Activated naive CD8-positive, alpha-beta T cell treated with anti-CD3 and anti-CD28 coated beads for 36 hours (primary cell): ENCODE measurements at regions not wholly inside any gene's neighbourhood (a gene's known extent, or its start where the extent isn't known, plus 50 kb on each side); places are given as distances from the start of the nearest gene placed in this dataset.

Source experiments
- DNase-seq: peaks from one replicate; pipeline ENCODE4 v3.0.0; 2021
- H3K27ac Mint-ChIP-seq: one replicate; pipeline ENCODE4 v1.8.0; 2022; ENCODE audit warnings: mild to moderate bottlenecking, moderate library complexity, mixed read lengths
- H3K27me3 Mint-ChIP-seq: one replicate; pipeline ENCODE4 v1.8.0; 2022; ENCODE audit warnings: mild to moderate bottlenecking, mixed read lengths
- H3K36me3 Mint-ChIP-seq: one replicate; pipeline ENCODE4 v1.8.0; 2021; ENCODE audit warnings: mild to moderate bottlenecking, mixed read lengths
- H3K4me1 Mint-ChIP-seq: one replicate; pipeline ENCODE4 v1.8.0; 2021; ENCODE audit warnings: mixed read lengths
- H3K4me3 Mint-ChIP-seq: one replicate; pipeline ENCODE4 v1.8.0; 2022; ENCODE audit warnings: mild to moderate bottlenecking, moderate library complexity, mixed read lengths
- H3K9me3 Mint-ChIP-seq: one replicate; pipeline ENCODE4 v1.8.0; 2022; ENCODE audit warnings: mixed read lengths

DNA sequence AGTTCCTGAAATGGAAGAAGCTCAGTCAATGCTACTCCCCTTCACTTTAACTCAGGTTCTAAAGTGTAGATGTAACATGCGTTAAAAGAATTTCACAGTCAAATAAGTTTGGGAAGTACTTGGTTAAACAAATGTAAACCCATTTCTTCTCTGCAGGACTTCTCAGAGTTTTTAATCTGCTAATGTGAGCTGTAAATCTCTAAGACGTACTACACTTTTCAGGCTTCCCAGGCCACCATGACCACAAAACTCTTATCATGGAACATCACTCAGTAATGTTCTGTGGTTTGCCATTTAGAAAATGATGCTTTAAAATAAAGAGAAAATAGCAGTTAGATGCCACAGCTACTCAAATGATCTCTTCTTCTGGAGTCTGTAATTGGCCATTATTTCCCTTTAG is 104.3 kb downstream of the HHIPL2 start:
- Mint-ChIP-seq H3K36me3 (no peaks in the 10 kb centered on the region), H3K4me1 (peaks cover 12% of the 10 kb centered on the region), H3K9me3 (no peaks in the 10 kb centered on the region), H3K27me3 (no peaks in the 10 kb centered on the region), H3K4me3 (no peak overlapping the region), H3K27ac (no peak overlapping the region)
- no peak for DNase-seq

- H3K9me3 Mint-ChIP-seq, result no peaks in the 10 kb centered on the region
- H3K36me3 Mint-ChIP-seq, result no peaks in the 10 kb centered on the region
- peaks cover 12% of the 10 kb centered on the region for H3K4me1 Mint-ChIP-seq
- DNase-seq, result no peak
- H3K27ac Mint-ChIP-seq, result no peak overlapping the region
- no peaks in the 10 kb centered on the region for H3K27me3 Mint-ChIP-seq
- H3K4me3 Mint-ChIP-seq, result no peak overlapping the region
Observed at GRCh38 chr1:222441066-222441465, 106.8 kb downstream of the HHIPL2 start.

GRCh38 chr1:222424826-222425225 is 123.1 kb downstream of the HHIPL2 start:
- peaks cover 22% of the 10 kb centered on the region for H3K4me1 Mint-ChIP-seq
- no peak for DNase-seq
- H3K4me3 Mint-ChIP-seq, result no peak overlapping the region
- H3K36me3 Mint-ChIP-seq, result peaks cover 15% of the 10 kb centered on the region
- H3K27me3 Mint-ChIP-seq, result no peaks in the 10 kb centered on the region
- no peak overlapping the region for H3K27ac Mint-ChIP-seq
- H3K9me3 Mint-ChIP-seq, result peaks cover 24% of the 10 kb centered on the region

DNA sequence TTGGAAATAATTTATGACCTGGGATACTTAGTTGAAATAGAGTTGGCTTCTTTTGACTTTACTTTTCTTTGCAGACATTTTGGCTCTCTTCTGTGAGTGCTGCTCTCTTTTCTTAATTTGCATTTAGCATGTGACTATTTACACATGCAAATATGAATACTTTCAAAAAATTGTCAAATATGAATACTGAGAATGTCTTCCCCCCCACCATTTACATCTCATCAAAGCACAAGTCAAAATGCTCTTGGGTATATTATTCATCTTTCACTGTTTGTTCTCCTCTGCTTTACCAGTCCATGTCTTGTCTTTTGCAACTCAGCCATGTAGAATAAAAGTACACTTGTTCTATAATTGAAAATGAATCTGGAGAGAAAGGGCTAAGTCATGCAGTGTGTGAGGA is 126.5 kb downstream of the HHIPL2 start:
- peaks cover 43% of the 10 kb centered on the region for H3K4me1 Mint-ChIP-seq
- no peak for DNase-seq
- H3K9me3 Mint-ChIP-seq, result peaks cover 23% of the 10 kb centered on the region
- no peaks in the 10 kb centered on the region for H3K27me3 Mint-ChIP-seq
- no peak overlapping the region for H3K27ac Mint-ChIP-seq
- H3K36me3 Mint-ChIP-seq, result peaks cover 12% of the 10 kb centered on the region
- H3K4me3 Mint-ChIP-seq, result no peak overlapping the region

DNA sequence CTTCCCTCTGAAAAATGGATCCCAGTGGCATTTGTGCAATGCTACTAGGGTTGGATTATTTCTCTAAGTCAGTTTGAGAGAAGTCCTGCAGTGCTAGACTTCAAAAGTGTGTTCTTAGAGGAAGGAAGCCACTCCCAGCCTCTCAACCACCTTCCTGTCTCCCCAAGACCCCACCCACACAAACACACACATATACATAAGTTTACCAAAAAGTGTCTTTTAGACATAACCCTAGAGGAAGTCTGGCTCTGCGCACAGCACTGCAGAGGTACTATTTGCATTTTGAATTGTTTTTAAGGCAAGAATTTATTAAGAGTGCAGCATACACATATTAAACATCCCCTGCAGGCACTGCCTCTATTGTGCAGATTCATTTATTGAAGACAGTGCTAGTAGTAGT is 127.3 kb downstream of the HHIPL2 start:
- Mint-ChIP-seq H3K36me3 (peaks cover 12% of the 10 kb centered on the region), H3K4me1 (peaks cover 50% of the 10 kb centered on the region), H3K27ac (peak overlapping the region; percentile 70), H3K27me3 (no peaks in the 10 kb centered on the region), H3K9me3 (peaks cover 19% of the 10 kb centered on the region), H3K4me3 (peak overlapping the region; percentile 22)
- no peak for DNase-seq

- H3K36me3 Mint-ChIP-seq, result peaks cover 12% of the 10 kb centered on the region
- H3K27me3 Mint-ChIP-seq, result no peaks in the 10 kb centered on the region
- H3K4me1 Mint-ChIP-seq, result peaks cover 56% of the 10 kb centered on the region
- no peak for DNase-seq
- peaks cover 13% of the 10 kb centered on the region for H3K9me3 Mint-ChIP-seq
- H3K27ac Mint-ChIP-seq, result no peak overlapping the region
- no peak overlapping the region for H3K4me3 Mint-ChIP-seq
Observed at GRCh38 chr1:222418654-222419053, 129.2 kb downstream of the HHIPL2 start.

GRCh38 chr1:222417264-222417663 is 130.6 kb downstream of the HHIPL2 start:
- peaks cover 5% of the 10 kb centered on the region for H3K9me3 Mint-ChIP-seq
- H3K27me3 Mint-ChIP-seq, result no peaks in the 10 kb centered on the region
- H3K4me1 Mint-ChIP-seq, result peaks cover 56% of the 10 kb centered on the region
- no peak overlapping the region for H3K4me3 Mint-ChIP-seq
- no peak for DNase-seq
- H3K36me3 Mint-ChIP-seq, result peaks cover 6% of the 10 kb centered on the region
- no peak overlapping the region for H3K27ac Mint-ChIP-seq

GRCh38 chr1:222416001-222416791 is 131.7 kb downstream of the HHIPL2 start:
- Mint-ChIP-seq H3K4me1 (peaks cover 49% of the 10 kb centered on the region), H3K4me3 (no peak overlapping the region), H3K9me3 (peaks cover 2% of the 10 kb centered on the region), H3K27me3 (no peaks in the 10 kb centered on the region), H3K27ac (peak overlapping the region; percentile 50), H3K36me3 (peaks cover 2% of the 10 kb centered on the region)
- DNase-seq, result peak; percentile 39

GRCh38 chr1:222415441-222415840 is 132.5 kb downstream of the HHIPL2 start:
- Mint-ChIP-seq H3K27me3 (no peaks in the 10 kb centered on the region), H3K9me3 (peaks cover 2% of the 10 kb centered on the region), H3K4me1 (peaks cover 41% of the 10 kb centered on the region), H3K27ac (no peak overlapping the region), H3K4me3 (no peak overlapping the region), H3K36me3 (peaks cover 2% of the 10 kb centered on the region)
- no peak for DNase-seq

DNA sequence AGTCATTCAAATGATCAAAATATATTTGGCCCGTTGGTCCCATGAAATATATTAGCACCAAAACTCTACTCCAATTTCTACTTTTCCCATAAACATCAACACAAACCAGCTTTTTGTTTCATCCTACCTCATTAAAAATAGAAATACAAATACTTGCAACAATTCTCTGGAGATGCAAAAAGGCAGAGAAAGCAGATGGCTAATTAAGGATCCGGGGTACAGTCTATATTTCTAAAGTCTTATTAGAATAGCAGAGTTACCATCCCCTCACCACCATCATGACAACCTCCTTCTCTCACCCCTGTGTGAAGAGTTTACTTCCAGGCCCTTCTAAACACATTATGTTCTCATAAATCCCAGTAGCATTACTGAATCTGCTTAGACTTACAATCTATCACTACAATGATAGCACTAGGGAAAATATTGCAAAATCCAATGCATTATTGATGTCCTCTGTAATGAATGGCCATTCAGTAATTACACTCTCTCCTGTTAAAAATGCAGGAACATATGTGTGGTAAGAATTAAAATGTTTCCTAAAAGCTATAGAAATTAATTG is 133.8 kb downstream of the HHIPL2 start:
- Mint-ChIP-seq H3K36me3 (no peaks in the 10 kb centered on the region), H3K27me3 (no peaks in the 10 kb centered on the region), H3K27ac (no peak overlapping the region), H3K4me3 (no peak overlapping the region), H3K4me1 (peaks cover 29% of the 10 kb centered on the region), H3K9me3 (no peaks in the 10 kb centered on the region)
- DNase-seq, result no peak

DNA sequence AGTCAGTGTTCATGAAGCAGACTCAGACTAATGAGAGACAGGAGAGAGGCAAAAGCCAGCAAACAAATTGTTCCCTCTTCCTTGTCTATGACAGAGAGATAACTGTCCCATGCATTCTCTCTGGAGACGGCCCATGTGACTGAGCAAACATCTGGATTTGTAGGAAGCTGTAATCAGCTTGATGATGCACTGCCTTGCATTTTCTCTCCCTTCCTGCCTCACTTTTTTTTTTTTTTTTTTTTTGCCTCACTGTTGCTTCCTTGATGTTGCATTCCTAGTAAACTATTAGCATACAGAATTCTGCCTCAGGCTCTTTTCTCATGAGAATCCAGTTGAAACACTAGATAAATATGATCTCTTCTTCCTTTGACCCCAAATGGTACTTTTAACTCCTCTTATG is 134.5 kb downstream of the HHIPL2 start:
- H3K27me3 Mint-ChIP-seq, result no peaks in the 10 kb centered on the region
- H3K4me3 Mint-ChIP-seq, result no peak overlapping the region
- no peaks in the 10 kb centered on the region for H3K36me3 Mint-ChIP-seq
- peaks cover 23% of the 10 kb centered on the region for H3K4me1 Mint-ChIP-seq
- H3K9me3 Mint-ChIP-seq, result peaks cover 2% of the 10 kb centered on the region
- H3K27ac Mint-ChIP-seq, result no peak overlapping the region
- DNase-seq, result no peak

- Mint-ChIP-seq H3K27ac (no peak overlapping the region), H3K4me3 (no peak overlapping the region)
- no peak for DNase-seq
Observed at GRCh38 chr1:222404710-222405109, 143.2 kb downstream of the HHIPL2 start.

DNA sequence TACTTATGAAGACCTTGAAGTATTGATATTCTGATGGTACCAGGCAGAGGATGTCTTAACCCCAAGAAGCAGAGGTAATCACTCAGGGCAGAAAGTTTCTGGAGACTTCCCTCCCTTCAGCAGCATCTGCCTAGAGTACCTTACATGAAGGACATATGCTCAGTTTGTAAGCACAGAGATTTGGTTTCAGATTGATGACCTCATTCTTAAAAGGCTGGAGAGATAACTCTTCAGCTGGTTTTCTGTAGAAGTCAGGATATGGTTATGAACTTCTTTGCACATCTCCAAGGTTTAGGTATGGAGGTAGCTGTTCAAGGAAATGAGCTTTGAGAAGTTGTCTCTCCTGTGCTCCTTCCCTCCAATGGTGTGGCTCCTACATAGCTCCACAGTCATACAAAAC is 148.7 kb downstream of the HHIPL2 start:
- no peak overlapping the region for H3K4me3 Mint-ChIP-seq
- no peak overlapping the region for H3K27ac Mint-ChIP-seq
- no peaks in the 10 kb centered on the region for H3K36me3 Mint-ChIP-seq
- no peaks in the 10 kb centered on the region for H3K4me1 Mint-ChIP-seq
- no peaks in the 10 kb centered on the region for H3K27me3 Mint-ChIP-seq
- H3K9me3 Mint-ChIP-seq, result no peaks in the 10 kb centered on the region
- DNase-seq, result no peak

More at GRCh38 chr1:222404710-222405109, 143.2 kb downstream of the HHIPL2 start:
- Mint-ChIP-seq H3K9me3 (peaks cover 6% of the 10 kb centered on the region), H3K36me3 (no peaks in the 10 kb centered on the region), H3K27me3 (no peaks in the 10 kb centered on the region), H3K4me1 (no peaks in the 10 kb centered on the region)

GRCh38 chr1:222394224-222394623 is 153.7 kb downstream of the HHIPL2 start:
- H3K27me3 Mint-ChIP-seq, result no peaks in the 10 kb centered on the region
- H3K27ac Mint-ChIP-seq, result no peak overlapping the region
- H3K36me3 Mint-ChIP-seq, result no peaks in the 10 kb centered on the region

DNA sequence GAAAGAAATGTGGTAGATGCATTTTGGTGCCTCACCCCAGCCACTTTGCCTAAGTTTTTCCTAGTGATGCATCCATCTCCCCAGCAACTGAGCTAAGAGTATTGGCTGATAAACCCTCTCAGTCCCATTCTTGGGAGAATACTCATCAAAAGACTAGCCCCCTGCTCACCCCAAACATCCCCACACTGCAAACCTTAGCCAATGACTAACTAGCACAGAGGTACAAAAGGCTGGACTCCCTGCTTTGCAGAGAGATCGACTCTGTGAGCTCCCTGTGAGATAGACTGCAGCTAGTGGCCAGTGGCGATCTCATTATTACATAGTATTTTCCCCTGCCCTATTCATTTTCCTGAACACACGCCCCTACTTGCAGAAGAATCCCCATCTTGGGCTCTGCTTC is 155.3 kb downstream of the HHIPL2 start:
- Mint-ChIP-seq H3K36me3 (no peaks in the 10 kb centered on the region), H3K4me1 (peaks cover 5% of the 10 kb centered on the region), H3K4me3 (no peak overlapping the region), H3K9me3 (peaks cover 6% of the 10 kb centered on the region), H3K27me3 (no peaks in the 10 kb centered on the region), H3K27ac (no peak overlapping the region)
- DNase-seq, result no peak

More at GRCh38 chr1:222394224-222394623, 153.7 kb downstream of the HHIPL2 start:
- Mint-ChIP-seq H3K4me1 (peaks cover 2% of the 10 kb centered on the region), H3K9me3 (peaks cover 3% of the 10 kb centered on the region), H3K4me3 (no peak overlapping the region)
- no peak for DNase-seq

DNA sequence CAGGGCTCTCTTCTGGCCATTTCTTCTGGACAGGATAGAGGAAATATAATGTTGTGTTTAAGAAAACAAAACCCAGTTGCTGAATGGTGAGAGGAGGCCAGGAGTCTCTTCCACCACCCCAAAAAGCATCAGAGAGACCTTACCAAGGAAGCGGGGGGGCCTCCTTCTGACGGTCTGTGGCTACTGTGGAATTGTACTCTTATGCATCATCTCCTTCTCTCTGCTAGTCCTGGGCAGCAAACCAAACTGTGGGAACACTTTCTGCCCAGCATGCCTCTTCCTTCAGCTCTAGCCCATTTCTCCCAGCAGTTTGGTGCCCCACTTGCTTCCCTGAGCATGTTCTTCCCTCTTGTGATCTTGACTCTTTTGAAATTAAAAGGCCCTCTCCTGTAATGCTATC is 157.7 kb downstream of the HHIPL2 start:
- Mint-ChIP-seq H3K4me3 (no peak overlapping the region), H3K27me3 (no peaks in the 10 kb centered on the region), H3K27ac (no peak overlapping the region), H3K4me1 (peaks cover 8% of the 10 kb centered on the region), H3K36me3 (no peaks in the 10 kb centered on the region), H3K9me3 (peaks cover 6% of the 10 kb centered on the region)
- DNase-seq, result no peak
